ENCODE measurements at regions not wholly inside any gene's neighbourhood (a gene's known extent, or its start where the extent isn't known, plus 50 kb on each side); places are given as distances from the start of the nearest gene placed in this dataset.

GRCh38 chr5:135160036-135160675 lies 126.1 kb upstream of the PITX1 start:
- TF ChIP-seq CTCF (IDR thresholded peaks at IDR 0.05) (no peak), EP300 (IDR thresholded peaks at IDR 0.05) (no peak), POLR2A (IDR thresholded peaks at IDR 0.05) (no peak), POLR2AphosphoS5 (IDR thresholded peaks at IDR 0.05) (no peak)
